GM20000 (cell line): ENCODE measurements at regions not wholly inside any gene's neighbourhood (a gene's known extent, or its start where the extent isn't known, plus 50 kb on each side); places are given as distances from the start of the nearest gene placed in this dataset.

Experiments
- DNase-seq: peaks from one replicate; pipeline ENCODE4 v3.0.0; 2012; ENCODE audit warnings: low spot score
- CTCF ChIP-seq: IDR thresholded peaks from 2 replicates; pipeline ENCODE4 v1.5.1; 2012; ENCODE audit warnings: mild to moderate bottlenecking, control low read depth; ENCODE audit errors: extremely low read depth, missing control alignments

- no peak for DNase-seq
- TF ChIP-seq CTCF = no peak
Measured at GRCh38 chr9:134239939-134240338, 75.6 kb upstream of the RNU6ATAC start.

- DNase-seq = no peak
- no peak for TF ChIP-seq CTCF
Measured at GRCh38 chr9:134240361-134240760, 76.0 kb upstream of the RNU6ATAC start.

- no peak for TF ChIP-seq CTCF
- no peak for DNase-seq
Measured at GRCh38 chr9:134242706-134243105, 78.3 kb upstream of the RNU6ATAC start.

- TF ChIP-seq CTCF = no peak
- DNase-seq = peak; percentile 89
Measured at GRCh38 chr9:134243778-134244467, 79.6 kb upstream of the RNU6ATAC start.

GRCh38 chr9:134245179-134245578, 80.8 kb upstream of the RNU6ATAC start:
- TF ChIP-seq CTCF = no peak
- no peak for DNase-seq

DNA sequence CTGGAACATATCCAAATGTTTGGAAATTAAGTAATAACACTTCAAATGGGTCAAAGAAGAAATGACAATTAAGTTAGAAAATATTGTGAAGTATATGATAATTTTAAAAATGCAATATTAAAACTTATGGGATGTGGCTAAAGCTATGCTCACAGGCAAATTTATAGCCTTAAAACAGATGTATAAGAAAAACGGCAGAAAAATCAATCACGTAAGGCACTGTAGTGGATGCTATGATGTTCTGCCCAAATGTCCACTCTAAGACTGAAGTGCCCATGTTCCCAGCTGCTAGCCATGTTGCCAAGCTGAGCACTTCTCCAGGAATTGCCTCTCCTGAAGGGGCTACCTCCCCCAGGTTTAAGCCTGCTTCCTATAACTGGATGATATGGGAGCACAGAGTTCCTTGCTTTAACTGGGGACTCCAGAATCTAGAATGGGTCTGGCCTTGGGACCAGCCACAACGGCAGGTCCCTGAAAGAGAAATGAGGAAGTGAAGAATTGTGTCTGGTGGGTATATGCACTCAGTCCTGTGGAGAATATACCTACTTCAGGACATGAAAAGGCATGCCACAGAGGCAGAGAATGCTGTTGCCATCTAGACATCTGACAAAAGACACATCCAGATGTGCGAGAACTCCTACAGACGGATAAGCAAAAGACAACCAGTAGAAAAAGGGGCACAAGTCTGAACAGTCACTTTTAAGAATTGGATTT, 78.2 kb upstream of the RXRA start:
- TF ChIP-seq CTCF = no peak
- DNase-seq = no peak

GRCh38 chr9:134251296-134252069, 74.8 kb upstream of the RXRA start:
- no peak for TF ChIP-seq CTCF
- DNase-seq = no peak
